ENCODE measurements at regions not wholly inside any gene's neighbourhood (a gene's known extent, or its start where the extent isn't known, plus 50 kb on each side); places are given as distances from the start of the nearest gene placed in this dataset.

- no TSS peak for BruUV-seq (replicated peaks)
- ChIA-PET POLR2A (ENCODE audit: unreplicated experiment) (no interaction called here), CTCF (no interaction called here)
- Histone ChIP-seq H3K36me3 (ENCODE audit: low read depth) (no peaks in the 10 kb centered on the region), H4K20me1 (ENCODE audit: insufficient read depth) (no peaks in the 10 kb centered on the region; the same call in 1 of the 2 replicates), H3K4me3 (no peak overlapping the region), H3K27me3 (ENCODE audit: insufficient read depth, low read depth) (no peaks in the 10 kb centered on the region), H3K79me2 (ENCODE audit: low read depth) (no peaks in the 10 kb centered on the region), H3F3A (ENCODE audit: insufficient read depth, low read depth) (no peaks in the 10 kb centered on the region), H3K9me3 (ENCODE audit: insufficient read depth, low read depth) (no peaks in the 10 kb centered on the region), H3K4me2 (no peak overlapping the region), H2AFZ (no peak overlapping the region), H3K4me1 (replicated peaks; ENCODE audit: insufficient read depth) (no peaks in the 10 kb centered on the region), H3K27ac (no peak overlapping the region), H3K9me2 (ENCODE audit: insufficient read depth) (no peaks in the 10 kb centered on the region)
- TF ChIP-seq, protein P1, sequence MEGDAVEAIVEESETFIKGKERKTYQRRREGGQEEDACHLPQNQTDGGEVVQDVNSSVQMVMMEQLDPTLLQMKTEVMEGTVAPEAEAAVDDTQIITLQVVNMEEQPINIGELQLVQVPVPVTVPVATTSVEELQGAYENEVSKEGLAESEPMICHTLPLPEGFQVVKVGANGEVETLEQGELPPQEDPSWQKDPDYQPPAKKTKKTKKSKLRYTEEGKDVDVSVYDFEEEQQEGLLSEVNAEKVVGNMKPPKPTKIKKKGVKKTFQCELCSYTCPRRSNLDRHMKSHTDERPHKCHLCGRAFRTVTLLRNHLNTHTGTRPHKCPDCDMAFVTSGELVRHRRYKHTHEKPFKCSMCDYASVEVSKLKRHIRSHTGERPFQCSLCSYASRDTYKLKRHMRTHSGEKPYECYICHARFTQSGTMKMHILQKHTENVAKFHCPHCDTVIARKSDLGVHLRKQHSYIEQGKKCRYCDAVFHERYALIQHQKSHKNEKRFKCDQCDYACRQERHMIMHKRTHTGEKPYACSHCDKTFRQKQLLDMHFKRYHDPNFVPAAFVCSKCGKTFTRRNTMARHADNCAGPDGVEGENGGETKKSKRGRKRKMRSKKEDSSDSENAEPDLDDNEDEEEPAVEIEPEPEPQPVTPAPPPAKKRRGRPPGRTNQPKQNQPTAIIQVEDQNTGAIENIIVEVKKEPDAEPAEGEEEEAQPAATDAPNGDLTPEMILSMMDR (conservative IDR thresholded peaks at IDR 0.05), result no peak
- no peak for TF ChIP-seq EZH2 (IDR thresholded peaks at IDR 0.05; ENCODE audit: low read depth)
- intact Hi-C loops (cut with micrococcal nuclease; ENCODE audit: unreplicated experiment), result no loop called here
- no peak for DNase-seq
These were observed 393.3 kb upstream of the ARGLU1 start for GRCh38 chr13:106961216-106961615.

DNA sequence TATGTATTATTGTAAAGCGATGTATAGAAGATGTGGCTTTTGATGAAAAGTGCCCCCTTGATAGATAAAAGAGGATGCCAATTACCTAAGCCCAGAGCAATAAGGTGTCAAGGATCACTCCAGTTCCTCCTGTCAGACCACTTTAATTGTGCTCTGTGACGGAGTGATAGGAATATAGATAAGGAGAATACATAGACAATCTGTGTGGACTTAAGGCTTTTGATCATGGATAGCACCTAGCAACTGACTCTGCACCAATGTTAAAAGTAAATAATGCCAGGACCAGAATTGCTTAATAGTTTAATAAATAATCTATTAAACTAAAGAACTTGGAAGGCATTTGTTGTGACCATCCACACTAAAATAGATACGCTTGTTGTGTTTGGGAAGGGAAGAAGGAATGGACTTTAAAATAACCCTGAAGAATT lies 390.7 kb upstream of the ARGLU1 start:
- BruUV-seq (replicated peaks), result no TSS peak
- intact Hi-C loops (cut with micrococcal nuclease; ENCODE audit: unreplicated experiment), result no loop called here
- POLR2A ChIA-PET (ENCODE audit: unreplicated experiment), result no interaction called here

GRCh38 chr13:106942563-106942962 lies 374.6 kb upstream of the ARGLU1 start:
- TF ChIP-seq EZH2 (IDR thresholded peaks at IDR 0.05; ENCODE audit: low read depth), result no peak
- TF ChIP-seq, protein P1 (conservative IDR thresholded peaks at IDR 0.05), result no peak
- Histone ChIP-seq H3K4me2 (no peak overlapping the region), H3K36me3 (ENCODE audit: low read depth) (no peaks in the 10 kb centered on the region), H3K9me3 (ENCODE audit: insufficient read depth, low read depth) (no peaks in the 10 kb centered on the region), H3K9me2 (ENCODE audit: insufficient read depth) (no peaks in the 10 kb centered on the region; the same call in 1 of the 2 replicates), H3K4me3 (no peak overlapping the region), H3F3A (ENCODE audit: insufficient read depth, low read depth) (no peaks in the 10 kb centered on the region), H3K79me2 (ENCODE audit: low read depth) (no peaks in the 10 kb centered on the region), H3K27ac (no peak overlapping the region), H3K27me3 (ENCODE audit: insufficient read depth, low read depth) (no peaks in the 10 kb centered on the region), H3K4me1 (replicated peaks; ENCODE audit: insufficient read depth) (no peaks in the 10 kb centered on the region), H2AFZ (no peak overlapping the region), H4K20me1 (ENCODE audit: insufficient read depth) (no peaks in the 10 kb centered on the region)
- no peak for DNase-seq
- no TSS peak for BruUV-seq (replicated peaks)
- ChIA-PET CTCF (no interaction called here), POLR2A (ENCODE audit: unreplicated experiment) (no interaction called here)
- intact Hi-C loops (cut with micrococcal nuclease; ENCODE audit: unreplicated experiment), result no loop called here

More for the DNA sequence above, 390.7 kb upstream of the ARGLU1 start:
- no peaks in the 10 kb centered on the region for H3K9me3 ChIP-seq (ENCODE audit: insufficient read depth, low read depth)
- no peak overlapping the region for H3K4me3 ChIP-seq
- no peaks in the 10 kb centered on the region for H4K20me1 ChIP-seq (ENCODE audit: insufficient read depth)
- TF ChIP-seq EZH2 (IDR thresholded peaks at IDR 0.05; ENCODE audit: low read depth), result no peak
- TF ChIP-seq, protein P1 (conservative IDR thresholded peaks at IDR 0.05), result no peak
- H3K36me3 ChIP-seq (ENCODE audit: low read depth), result no peaks in the 10 kb centered on the region
- H2AFZ ChIP-seq, result no peak overlapping the region
- H3K4me1 ChIP-seq (replicated peaks; ENCODE audit: insufficient read depth), result no peaks in the 10 kb centered on the region
- no peaks in the 10 kb centered on the region for H3K79me2 ChIP-seq (ENCODE audit: low read depth)
- H3K27ac ChIP-seq, result no peak overlapping the region
- H3K27me3 ChIP-seq (ENCODE audit: insufficient read depth, low read depth), result no peaks in the 10 kb centered on the region
- H3K9me2 ChIP-seq (ENCODE audit: insufficient read depth), result no peaks in the 10 kb centered on the region
- DNase-seq, result no peak
- CTCF ChIA-PET, result no interaction called here
- no peak overlapping the region for H3K4me2 ChIP-seq
- no peaks in the 10 kb centered on the region for H3F3A ChIP-seq (ENCODE audit: insufficient read depth, low read depth)
